CD1c-positive myeloid dendritic cell (primary cell): ENCODE measurements at regions not wholly inside any gene's neighbourhood (a gene's known extent, or its start where the extent isn't known, plus 50 kb on each side); places are given as distances from the start of the nearest gene placed in this dataset.

Source experiments
- DNase-seq: peaks from one replicate; pipeline ENCODE4 v3.0.0-alpha.2; 2016; ENCODE audit errors: extremely low spot score

GRCh38 chr14:82046512-82047226, 513.0 kb upstream of the SEL1L start:
- no peak for DNase-seq

- no peak for DNase-seq
These were observed 514.3 kb upstream of the SEL1L start for GRCh38 chr14:82047777-82048470.

- no peak for DNase-seq
These were observed 519.1 kb upstream of the SEL1L start for GRCh38 chr14:82052778-82053177.

GRCh38 chr14:82055515-82056115, 522.0 kb upstream of the SEL1L start:
- peak; percentile 2 for DNase-seq

- no peak for DNase-seq
These were observed 526.6 kb upstream of the SEL1L start for GRCh38 chr14:82060219-82060618.

GRCh38 chr14:82067221-82067875, 533.7 kb upstream of the SEL1L start:
- no peak for DNase-seq

GRCh38 chr14:82070040-82070439, 536.4 kb upstream of the SEL1L start:
- DNase-seq, result no peak

- DNase-seq, result no peak
These were observed 537.1 kb upstream of the SEL1L start for GRCh38 chr14:82070753-82071152.

- no peak for DNase-seq
These were observed 539.9 kb upstream of the SEL1L start for GRCh38 chr14:82073547-82073946.

- DNase-seq, result no peak
These were observed 541.9 kb upstream of the SEL1L start for GRCh38 chr14:82075566-82075965.

GRCh38 chr14:82079553-82079952, 545.9 kb upstream of the SEL1L start:
- no peak for DNase-seq

- DNase-seq, result no peak
These were observed 546.7 kb upstream of the SEL1L start for GRCh38 chr14:82080370-82080769.

GRCh38 chr14:82084813-82085212, 551.2 kb upstream of the SEL1L start:
- no peak for DNase-seq

- DNase-seq, result no peak
These were observed 557.4 kb upstream of the SEL1L start for GRCh38 chr14:82091097-82091496.

- DNase-seq, result no peak
These were observed 561.2 kb upstream of the SEL1L start for GRCh38 chr14:82094829-82095345.

GRCh38 chr14:82104013-82104412, 570.4 kb upstream of the SEL1L start:
- no peak for DNase-seq

GRCh38 chr14:82112210-82112839, 578.7 kb upstream of the SEL1L start:
- DNase-seq, result no peak

- DNase-seq, result no peak
These were observed 579.4 kb upstream of the SEL1L start for GRCh38 chr14:82113007-82113406.

GRCh38 chr14:82113710-82114109, 580.1 kb upstream of the SEL1L start:
- no peak for DNase-seq

- no peak for DNase-seq
These were observed 583.1 kb upstream of the SEL1L start for GRCh38 chr14:82116721-82117120.

GRCh38 chr14:82122655-82123054, 589.0 kb upstream of the SEL1L start:
- DNase-seq, result no peak

GRCh38 chr14:82124511-82124910, 590.9 kb upstream of the SEL1L start:
- no peak for DNase-seq
